ENCODE measurements at regions not wholly inside any gene's neighbourhood (a gene's known extent, or its start where the extent isn't known, plus 50 kb on each side); places are given as distances from the start of the nearest gene placed in this dataset.

- Histone ChIP-seq H3K27ac (no peak overlapping the region), H3K9me3 (ENCODE audit: low read depth) (peaks cover 11% of the 10 kb centered on the region), H3K27me3 (no peaks in the 10 kb centered on the region), H2AFZ (replicated peaks) (no peak overlapping the region), H3K4me2 (peak overlapping the region; percentile 35), H3K36me3 (no peaks in the 10 kb centered on the region), H3F3A (ENCODE audit: low read depth) (no peaks in the 10 kb centered on the region), H4K20me1 (ENCODE audit: low read depth) (no peaks in the 10 kb centered on the region), H3K9ac (no peak overlapping the region), H3K4me1 (peaks cover 22% of the 10 kb centered on the region), H3K4me3 (no peak overlapping the region), H3K79me2 (ENCODE audit: low read depth) (no peaks in the 10 kb centered on the region)
- Mint-ChIP-seq H3K9me3 (peaks cover 6% of the 10 kb centered on the region), H3K4me3 (no peak overlapping the region), H3K36me3 (no peaks in the 10 kb centered on the region), H3K4me1 (peaks cover 27% of the 10 kb centered on the region), H3K27ac (no peak overlapping the region), H3K27me3 (ENCODE audit: insufficient read depth, low read depth) (peaks cover 3% of the 10 kb centered on the region)
- TF ChIP-seq EZH2 (IDR thresholded peaks at IDR 0.05) (no peak), EZH2phosphoT487 (IDR thresholded peaks at IDR 0.05) (no peak), CTCF (IDR thresholded peaks at IDR 0.05) (no peak)
- DNase-seq (ENCODE audit: low spot score) = no peak
Measured at GRCh38 chr9:80157561-80157983, 585.8 kb downstream of the TLE4 start.

- Histone ChIP-seq H2AFZ (replicated peaks) (no peak overlapping the region), H3K9ac (no peak overlapping the region)
Measured at GRCh38 chr9:80156756-80157472, 585.1 kb downstream of the TLE4 start.

GRCh38 chr9:80156262-80156661 is 584.5 kb downstream of the TLE4 start:
- no peak overlapping the region for H3K9ac ChIP-seq
- H3K4me2 ChIP-seq = no peak overlapping the region
- no peak overlapping the region for H2AFZ ChIP-seq (replicated peaks)
- H4K20me1 ChIP-seq (ENCODE audit: low read depth) = no peaks in the 10 kb centered on the region
- no peaks in the 10 kb centered on the region for H3K79me2 ChIP-seq (ENCODE audit: low read depth)
- H3K27me3 ChIP-seq = no peaks in the 10 kb centered on the region
- no peak overlapping the region for H3K4me3 ChIP-seq
- Mint-ChIP-seq H3K36me3 (peaks cover 1% of the 10 kb centered on the region), H3K4me3 (no peak overlapping the region), H3K4me1 (peaks cover 27% of the 10 kb centered on the region), H3K9me3 (peaks cover 16% of the 10 kb centered on the region), H3K27me3 (ENCODE audit: insufficient read depth, low read depth) (peaks cover 3% of the 10 kb centered on the region), H3K27ac (no peak overlapping the region)
- H3K36me3 ChIP-seq = no peaks in the 10 kb centered on the region
- H3K4me1 ChIP-seq = peaks cover 22% of the 10 kb centered on the region
- no peak for DNase-seq (ENCODE audit: low spot score)
- TF ChIP-seq CTCF (IDR thresholded peaks at IDR 0.05) (no peak), EZH2phosphoT487 (IDR thresholded peaks at IDR 0.05) (no peak), EZH2 (IDR thresholded peaks at IDR 0.05) (no peak)
- no peaks in the 10 kb centered on the region for H3F3A ChIP-seq (ENCODE audit: low read depth)
- peaks cover 11% of the 10 kb centered on the region for H3K9me3 ChIP-seq (ENCODE audit: low read depth)
- H3K27ac ChIP-seq = no peak overlapping the region

More at GRCh38 chr9:80156756-80157472, 585.1 kb downstream of the TLE4 start:
- no peak for DNase-seq (ENCODE audit: low spot score)
- no peak overlapping the region for H3K4me3 Mint-ChIP-seq
- peaks cover 22% of the 10 kb centered on the region for H3K4me1 ChIP-seq
- no peaks in the 10 kb centered on the region for H3K36me3 Mint-ChIP-seq
- H3F3A ChIP-seq (ENCODE audit: low read depth) = no peaks in the 10 kb centered on the region
- H3K27me3 ChIP-seq = no peaks in the 10 kb centered on the region
- H4K20me1 ChIP-seq (ENCODE audit: low read depth) = no peaks in the 10 kb centered on the region
- no peaks in the 10 kb centered on the region for H3K36me3 ChIP-seq
- peaks cover 27% of the 10 kb centered on the region for H3K4me1 Mint-ChIP-seq
- no peaks in the 10 kb centered on the region for H3K79me2 ChIP-seq (ENCODE audit: low read depth)
- TF ChIP-seq CTCF (IDR thresholded peaks at IDR 0.05) (no peak), EZH2 (IDR thresholded peaks at IDR 0.05) (no peak), EZH2phosphoT487 (IDR thresholded peaks at IDR 0.05) (no peak)
- H3K27ac Mint-ChIP-seq = no peak overlapping the region
- peaks cover 3% of the 10 kb centered on the region for H3K27me3 Mint-ChIP-seq (ENCODE audit: insufficient read depth, low read depth)
- peaks cover 11% of the 10 kb centered on the region for H3K9me3 ChIP-seq (ENCODE audit: low read depth)
- H3K4me3 ChIP-seq = no peak overlapping the region
- peak overlapping the region; percentile 33 for H3K4me2 ChIP-seq
- H3K9me3 Mint-ChIP-seq = peaks cover 11% of the 10 kb centered on the region
- no peak overlapping the region for H3K27ac ChIP-seq

Measured in neural progenitor cell (in vitro differentiated cells).